ENCODE measurements at regions not wholly inside any gene's neighbourhood (a gene's known extent, or its start where the extent isn't known, plus 50 kb on each side); places are given as distances from the start of the nearest gene placed in this dataset.
"Not testable (repeated sequence)": the region's sequence is repeated elsewhere in the genome, so short reads cannot be mapped to it uniquely, and the experiment has no call there.

DNA sequence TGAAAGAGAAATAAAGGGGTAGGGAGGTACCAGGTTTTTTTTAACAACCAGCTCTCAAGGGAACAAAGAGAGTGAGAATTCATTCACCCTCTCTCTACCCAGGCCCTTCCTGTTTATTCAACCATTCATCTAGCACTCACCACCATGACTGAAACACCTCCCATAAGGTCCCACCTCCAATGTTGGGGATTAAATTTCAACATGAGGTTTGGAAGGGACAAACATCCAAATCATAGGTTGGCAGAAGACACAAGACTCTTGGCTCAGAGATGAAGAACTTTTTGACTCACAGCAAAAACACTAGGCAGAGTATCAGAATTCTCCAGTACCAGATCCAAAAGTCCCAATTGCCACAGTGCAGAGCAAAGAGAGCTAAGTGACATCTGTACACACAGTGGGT lies 186.3 kb downstream of the EDN1 start:
- intact Hi-C loops (cut with micrococcal nuclease) = no loop called here

GRCh38 chr6:12477616-12478015 lies 187.5 kb downstream of the EDN1 start:
- intact Hi-C loops (cut with micrococcal nuclease) = no loop called here

DNA sequence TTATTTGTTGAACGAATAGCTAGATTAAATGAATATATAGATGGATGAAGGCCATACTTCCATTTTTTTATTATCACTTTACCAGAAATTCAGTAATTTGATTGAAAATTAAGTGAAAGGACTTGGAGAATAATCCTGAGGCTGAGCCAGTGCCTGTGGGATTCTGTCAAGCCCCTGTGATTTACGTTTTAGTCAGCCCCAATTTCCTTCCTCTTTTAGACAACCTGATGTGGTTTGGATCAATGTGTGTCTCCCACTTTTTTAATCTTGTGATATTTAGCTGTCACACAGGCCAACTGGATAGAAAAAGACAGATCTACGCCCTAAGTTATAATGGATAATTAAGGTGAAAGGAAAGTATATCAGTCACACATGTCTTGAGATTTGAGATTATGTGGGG lies 188.8 kb downstream of the EDN1 start:
- intact Hi-C loops (cut with micrococcal nuclease) = no loop called here

GRCh38 chr6:12479451-12479850 lies 189.3 kb downstream of the EDN1 start:
- intact Hi-C loops (cut with micrococcal nuclease) = no loop called here

DNA sequence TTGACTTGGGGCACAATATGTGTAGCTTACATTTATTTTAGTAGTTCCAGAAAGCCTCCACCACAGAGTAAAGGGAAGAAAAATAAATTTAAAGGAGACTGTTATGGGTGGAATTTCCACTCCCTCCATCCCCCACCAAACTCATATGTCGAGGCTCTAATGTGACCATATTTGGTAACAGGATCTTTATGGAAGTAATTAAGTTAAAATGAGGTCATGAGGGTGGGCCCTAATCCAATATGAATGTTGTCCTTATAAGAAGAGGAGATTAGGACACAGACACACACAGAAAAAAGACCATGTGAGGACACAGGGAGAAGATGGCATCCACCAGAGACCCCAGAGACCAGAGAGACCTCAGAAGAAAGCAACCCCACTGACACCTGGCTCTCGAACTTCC lies 189.7 kb downstream of the EDN1 start:
- intact Hi-C loops (cut with micrococcal nuclease) = no loop called here

DNA sequence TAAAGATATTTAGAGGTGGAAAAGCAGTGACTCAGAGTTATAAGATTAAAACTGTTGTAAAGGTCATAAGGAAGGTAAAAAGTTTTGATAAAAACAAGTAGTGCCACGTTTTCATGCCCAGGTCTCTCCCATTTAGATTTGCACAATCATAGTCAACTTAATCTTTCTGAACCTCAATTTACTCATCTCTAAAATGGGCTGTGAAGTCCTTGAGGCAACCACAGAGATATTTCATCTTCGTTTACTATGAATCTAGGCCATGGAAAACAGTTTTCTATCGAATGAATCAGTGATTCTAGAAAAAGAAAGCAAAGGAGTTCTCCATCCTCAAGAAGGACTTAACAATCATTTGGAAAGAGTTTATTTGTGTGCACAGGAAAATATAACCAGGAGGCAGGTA lies 190.2 kb downstream of the EDN1 start:
- intact Hi-C loops (cut with micrococcal nuclease) = no loop called here

GRCh38 chr6:12481292-12481691 lies 191.1 kb downstream of the EDN1 start:
- intact Hi-C loops (cut with micrococcal nuclease) = no loop called here

DNA sequence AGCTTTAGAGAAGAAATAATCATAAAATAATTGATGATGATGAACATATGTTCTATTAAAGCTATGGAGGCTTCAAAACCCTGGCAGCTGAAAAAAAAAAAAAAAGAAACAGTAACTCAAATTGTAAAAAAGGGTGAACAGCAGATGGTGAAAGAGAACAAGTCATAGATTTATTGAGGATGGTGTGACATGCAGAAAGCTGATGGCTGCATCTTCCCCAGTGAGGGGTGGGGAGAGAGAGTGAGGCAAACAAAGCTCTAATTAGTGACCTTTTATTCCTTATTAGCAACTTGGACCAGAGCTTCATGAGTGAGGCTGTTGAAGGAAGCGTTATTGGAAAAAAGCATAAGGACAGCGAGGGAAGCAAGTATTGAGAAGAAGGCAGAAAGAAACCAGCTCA lies 191.7 kb downstream of the EDN1 start:
- intact Hi-C loops (cut with micrococcal nuclease) = no loop called here

- intact Hi-C loops (cut with micrococcal nuclease) = no loop called here
Measured at GRCh38 chr6:12482386-12483375, 192.5 kb downstream of the EDN1 start.

DNA sequence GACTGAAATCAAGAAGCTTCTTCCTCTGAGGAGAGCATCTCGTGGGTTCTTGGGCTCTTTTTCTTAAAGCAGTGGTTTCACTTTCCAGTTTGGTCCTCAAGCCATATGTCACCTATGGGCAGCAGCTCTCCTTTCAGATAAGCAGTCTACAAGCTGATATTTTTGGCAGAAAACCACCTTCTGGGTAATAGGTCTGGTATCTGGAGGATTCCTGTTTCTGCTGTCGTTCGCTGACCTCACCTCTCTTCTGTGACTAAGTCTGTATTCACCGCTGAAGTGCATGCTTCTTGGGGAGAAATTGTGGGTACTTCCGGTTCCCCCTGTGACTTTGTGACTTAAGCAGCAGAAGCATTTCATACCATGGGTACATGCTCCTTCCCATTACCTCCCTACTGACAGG lies 193.6 kb downstream of the EDN1 start:
- intact Hi-C loops (cut with micrococcal nuclease) = no loop called here

- intact Hi-C loops (cut with micrococcal nuclease) = no loop called here
Measured at GRCh38 chr6:12484519-12484918, 194.4 kb downstream of the EDN1 start.

DNA sequence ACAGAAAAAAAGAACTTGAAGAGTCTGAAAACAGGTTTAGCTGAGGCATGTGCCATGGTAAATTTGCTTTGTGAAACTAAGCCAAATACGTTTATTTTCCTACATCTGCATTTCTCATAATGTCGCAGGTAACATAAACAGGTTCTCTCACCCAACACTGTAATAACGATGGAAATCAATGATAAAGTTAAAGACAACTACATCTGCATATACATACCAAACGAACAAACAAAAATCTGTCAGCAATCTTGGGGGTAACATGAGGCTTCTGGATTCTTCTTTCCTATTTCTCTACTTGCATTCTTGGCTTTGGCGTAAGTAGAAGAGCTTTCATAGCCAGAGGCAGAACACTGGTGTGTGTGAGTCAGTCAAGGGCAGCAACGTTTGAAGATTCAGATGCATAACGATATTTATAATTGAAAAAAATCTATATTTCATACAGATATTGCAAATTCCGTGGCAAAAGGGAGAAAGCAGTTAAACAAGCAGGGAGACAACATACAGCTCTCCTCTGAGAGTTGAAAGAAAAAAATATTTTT lies 195.1 kb downstream of the EDN1 start:
- intact Hi-C loops (cut with micrococcal nuclease) = no loop called here

DNA sequence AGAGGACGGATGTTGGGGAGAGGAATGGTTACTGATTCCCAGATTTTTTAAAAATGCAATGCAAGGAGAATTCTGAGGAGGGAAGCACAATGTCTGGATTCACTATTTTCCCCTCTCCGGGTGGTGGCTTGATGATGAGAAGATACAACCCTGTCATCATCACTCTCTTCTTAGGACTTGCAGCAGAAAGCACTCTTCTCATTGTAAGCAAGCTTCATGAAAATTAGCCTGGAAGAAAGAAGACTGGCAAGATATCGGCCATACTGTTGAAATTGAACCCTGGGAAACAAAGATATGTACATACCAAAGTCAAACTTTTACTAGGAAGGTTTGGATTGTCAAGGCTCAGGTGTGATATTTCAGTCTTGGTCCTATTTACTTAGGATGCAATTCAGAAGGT lies 195.7 kb downstream of the EDN1 start:
- intact Hi-C loops (cut with micrococcal nuclease) = no loop called here

GRCh38 chr6:12490351-12490903 lies 200.3 kb downstream of the EDN1 start:
- intact Hi-C loops (cut with micrococcal nuclease) = no loop called here

GRCh38 chr6:12490904-12491571 lies 200.9 kb downstream of the EDN1 start:
- intact Hi-C loops (cut with micrococcal nuclease) = no loop called here

GRCh38 chr6:12492929-12493328 lies 202.8 kb downstream of the EDN1 start:
- intact Hi-C loops (cut with micrococcal nuclease) = not testable (repeated sequence)

DNA sequence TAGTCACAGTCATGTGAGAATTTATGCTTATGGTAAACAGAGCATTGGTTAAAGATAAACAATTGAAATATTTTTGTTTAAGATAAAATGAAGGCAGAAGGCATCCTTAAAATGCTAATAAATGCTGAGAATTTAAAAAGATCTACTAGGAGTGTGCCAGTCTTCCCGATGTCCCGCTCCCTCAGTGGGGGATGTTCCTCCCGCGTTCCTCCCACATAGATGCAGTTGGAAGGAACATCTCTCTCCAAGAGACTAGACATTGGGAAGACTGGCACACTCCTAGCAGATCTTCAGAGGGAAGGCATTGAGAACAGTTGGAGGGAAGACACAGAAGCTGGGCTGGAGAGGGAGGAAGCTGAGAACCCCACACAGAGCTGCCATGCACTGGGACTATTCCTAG lies 203.3 kb downstream of the EDN1 start:
- intact Hi-C loops (cut with micrococcal nuclease) = no loop called here

DNA sequence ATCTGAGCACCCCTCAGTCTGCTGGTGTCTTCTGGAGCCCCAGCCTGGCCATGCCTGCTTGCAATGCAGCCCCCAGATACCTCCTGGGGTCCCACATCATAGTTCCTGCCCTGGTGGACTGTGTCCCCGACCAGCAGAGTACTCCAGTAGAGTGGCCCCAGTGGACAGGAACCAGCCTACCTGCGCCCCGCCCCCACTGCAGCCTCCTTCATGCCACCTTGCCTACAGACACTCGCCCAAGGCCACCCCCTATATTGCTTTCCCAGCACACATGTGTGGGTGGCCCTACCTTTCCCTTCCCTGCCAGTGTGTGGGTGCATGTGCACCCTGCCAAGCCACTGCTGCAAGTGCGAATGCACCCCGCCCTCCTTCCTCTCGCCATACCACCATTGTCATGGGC lies 204.0 kb downstream of the EDN1 start:
- intact Hi-C loops (cut with micrococcal nuclease) = no loop called here

DNA sequence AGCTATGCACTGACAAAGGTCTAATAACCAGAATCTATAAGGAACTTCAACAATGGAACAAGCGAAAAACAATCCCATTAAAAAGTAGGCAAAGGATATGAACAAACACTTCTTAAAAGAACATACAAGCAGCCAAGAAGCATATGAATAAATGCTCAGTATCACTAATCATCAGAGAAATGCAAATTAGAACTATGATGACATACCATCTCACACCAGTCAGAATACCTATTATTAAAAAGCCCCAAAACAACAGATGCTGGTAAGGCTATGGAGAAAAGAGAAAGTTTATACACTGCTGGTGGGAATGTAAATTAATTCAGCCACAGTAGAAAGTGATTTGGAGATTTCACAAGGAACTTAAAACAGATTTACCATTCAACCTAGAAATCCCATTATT lies 211.8 kb downstream of the EDN1 start:
- intact Hi-C loops (cut with micrococcal nuclease) = loop anchor here (5.0 kb wide), 1 partner anchor 105 kb away; no protein-coding TSS in a partner anchor

DNA sequence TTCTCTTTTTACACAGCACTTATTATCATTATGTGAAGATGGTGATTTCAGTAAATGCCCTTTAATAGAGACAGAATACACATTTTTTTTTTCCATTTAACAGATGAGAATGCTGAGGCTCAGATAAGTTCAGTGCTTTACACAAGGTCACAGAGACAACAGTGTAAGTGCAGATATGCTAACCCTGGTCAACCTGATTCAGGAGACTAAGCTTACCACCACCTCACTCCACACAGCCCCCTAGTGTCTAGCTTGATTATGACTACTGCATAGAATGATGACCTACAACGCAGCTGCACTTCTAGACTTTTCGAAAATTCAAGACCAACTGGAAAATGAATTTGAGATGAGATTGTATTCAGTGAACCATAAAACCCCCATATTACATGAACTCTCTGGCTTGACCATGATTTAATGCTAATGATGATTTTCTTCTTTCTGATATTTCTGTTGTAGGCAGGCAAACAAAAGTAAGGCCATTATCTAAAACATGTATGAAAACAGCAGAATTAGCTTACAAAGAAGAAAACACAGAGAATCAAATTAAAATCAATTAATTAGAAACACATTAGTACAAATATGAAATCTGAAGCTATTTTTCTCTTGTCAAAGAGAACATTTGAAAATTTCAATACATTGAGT lies 212.1 kb upstream of the PHACTR1 start:
- intact Hi-C loops (cut with micrococcal nuclease) = loop anchor here (1.0 to 5.0 kb wide), 2 partner anchors 103 to 849 kb away; no protein-coding TSS in a partner anchor

DNA sequence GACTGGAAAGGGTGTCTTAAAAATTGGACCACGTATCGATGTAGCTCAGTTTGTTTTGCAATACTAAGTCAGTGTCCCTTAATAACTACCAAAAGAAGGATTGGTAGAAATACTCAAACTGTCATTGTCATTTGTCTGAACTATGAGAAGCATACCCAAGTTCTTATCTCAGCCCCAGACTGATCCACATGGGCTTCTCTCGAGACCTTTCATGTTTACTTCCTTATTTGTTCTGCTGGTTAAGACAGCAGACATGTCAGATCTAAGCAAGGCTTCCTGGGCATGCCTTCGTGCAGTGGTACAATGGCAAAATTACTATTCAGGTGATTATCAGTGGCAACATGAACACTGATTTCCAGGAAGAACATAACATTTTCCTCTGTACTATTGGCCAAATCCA lies 211.1 kb upstream of the PHACTR1 start:
- intact Hi-C loops (cut with micrococcal nuclease) = no loop called here
